B cell (primary cell): ENCODE measurements at regions not wholly inside any gene's neighbourhood (a gene's known extent, or its start where the extent isn't known, plus 50 kb on each side); places are given as distances from the start of the nearest gene placed in this dataset.

ENCODE experiments used
- ATAC-seq: fragments of 200-7000 bp; cut with Tn5 transposase; one replicate; pipeline ENCODE4 v1.10.0; 2021; ENCODE audit warnings: low read depth, mild to moderate bottlenecking, moderate number of reproducible peaks, moderate library complexity
- CTCF ChIA-PET: fragments of 350-600 bp; sonication (Branson Sonifier 250); formaldehyde crosslinking; loops from one replicate; lab custom pipeline; 2021; ENCODE audit warnings: antibody characterized with exemption, inconsistent platforms; lab: Charles Lee
- POLR2A ChIA-PET: fragments of 350-600 bp; sonication (Branson Sonifier 250); formaldehyde crosslinking; loops from one replicate; lab custom pipeline; 2021; ENCODE audit warnings: antibody characterized with exemption; lab: Charles Lee
- DNase-seq: peaks from one replicate; pipeline ENCODE4 v3.0.0; 2013
- H2AFZ ChIP-seq: 2 replicates; pipeline ENCODE4 v1.6.1; 2012; ENCODE audit warnings: mild to moderate bottlenecking, low read depth, low read length; ENCODE audit not compliant: insufficient read depth, poor library complexity, severe bottlenecking
- H3K27ac ChIP-seq, 2 donors: 1 replicate in 1 of 2; 2 replicates in 1 of 2; pipeline ENCODE4 v1.5.1; 2012 to 2013; ENCODE audit warnings: low read length in 2 of 2, mild to moderate bottlenecking in 2 of 2, moderate library complexity in 1 of 2
- H3K27me3 ChIP-seq, 4 experiments: fragments of 200-600 bp in 1 of 4; sonication (generic) in 1 of 4; replicated peaks in 1 of 4; 1 replicate in 2 of 4; 2 replicates in 2 of 4; pipeline versions ENCODE4 v1.6.1 to v1.7.0; 2013 to 2016; ENCODE audit warnings: low read length in 3 of 4, mild to moderate bottlenecking in 2 of 4, mixed read lengths in 1 of 4, moderate library complexity in 1 of 4; ENCODE audit not compliant: insufficient read depth in 4 of 4, control insufficient read depth in 3 of 4; ENCODE audit errors: control extremely low read depth in 1 of 4
- H3K36me3 ChIP-seq, 2 experiments: replicated peaks in 1 of 2; 1 replicate in 1 of 2; 2 replicates in 1 of 2; pipeline versions ENCODE4 v1.6.1 to v1.7.1; 2013; ENCODE audit warnings: low read length in 1 of 2; ENCODE audit not compliant: insufficient read depth in 2 of 2, control insufficient read depth in 1 of 2; ENCODE audit errors: control extremely low read depth in 1 of 2, extremely low read depth in 1 of 2
- H3K4me1 ChIP-seq, 2 donors: fragments of 200-600 bp in 1 of 2; sonication (generic) in 1 of 2; 1 replicate in 1 of 2; 2 replicates in 1 of 2; pipeline versions ENCODE4 v1.5.1 to v1.6.1; 2013 to 2017; ENCODE audit warnings: low read length in 2 of 2; ENCODE audit not compliant: control insufficient read depth in 2 of 2, insufficient read depth in 2 of 2
- H3K4me2 ChIP-seq: replicated peaks from 2 replicates; pipeline ENCODE3; 2012; ENCODE audit warnings: mild to moderate bottlenecking, low read depth, low read length; ENCODE audit not compliant: poor library complexity, severe bottlenecking
- H3K4me3 ChIP-seq, 5 experiments: fragments of 200-600 bp in 1 of 5; sonication (generic) in 1 of 5; 1 replicate in 3 of 5; 2 replicates in 2 of 5; pipeline versions ENCODE4 v1.5.1 to v1.7.0; 2011 to 2016; ENCODE audit warnings: low read length in 4 of 5, mild to moderate bottlenecking in 4 of 5, low read depth in 2 of 5, control low read depth in 1 of 5, moderate library complexity in 1 of 5; ENCODE audit not compliant: insufficient read depth in 1 of 5; ENCODE audit errors: control extremely low read depth in 1 of 5, extremely low read depth in 1 of 5
- H3K79me2 ChIP-seq: fragments of 200-600 bp; sonication (generic); one replicate; pipeline ENCODE4 v1.6.0; 2016; ENCODE audit warnings: low read length; ENCODE audit not compliant: control insufficient read depth, insufficient read depth
- H3K9ac ChIP-seq: fragments of 200-600 bp; sonication (generic); 2 replicates; pipeline ENCODE4 v1.6.1; 2017; ENCODE audit warnings: mild to moderate bottlenecking, low read length, moderate library complexity
- H3K9me3 ChIP-seq, 3 donors: one replicate each; pipeline versions ENCODE4 v1.6.1 to v1.7.1; 2013; ENCODE audit warnings: low read length in 2 of 3; ENCODE audit not compliant: control insufficient read depth in 2 of 3, insufficient read depth in 1 of 3; ENCODE audit errors: control extremely low read depth in 1 of 3
- H4K20me1 ChIP-seq: 2 replicates; pipeline ENCODE4 v1.6.0; 2012; ENCODE audit warnings: mild to moderate bottlenecking, low read length; ENCODE audit not compliant: insufficient read depth, control insufficient read depth, poor library complexity, severe bottlenecking
- H3K27ac Mint-ChIP-seq: one replicate; pipeline ENCODE4 v1.8.0; 2021; ENCODE audit warnings: mixed read lengths
- H3K27me3 Mint-ChIP-seq: one replicate; pipeline ENCODE4 v1.8.0; 2021; ENCODE audit warnings: mixed read lengths
- H3K4me1 Mint-ChIP-seq: one replicate; pipeline ENCODE4 v1.8.0; 2021; ENCODE audit warnings: mixed read lengths
- H3K4me3 Mint-ChIP-seq: one replicate; pipeline ENCODE4 v1.8.0; 2021; ENCODE audit warnings: mixed read lengths
- H3K9me3 Mint-ChIP-seq: one replicate; pipeline ENCODE4 v1.8.0; 2022; ENCODE audit warnings: mixed read lengths; ENCODE audit not compliant: insufficient read depth
- CTCF ChIP-seq: fragments of 200-600 bp; IDR thresholded peaks from one replicate; pipeline ENCODE4 v1.8.0; 2022; ENCODE audit warnings: antibody characterized with exemption, mild to moderate bottlenecking
- EZH2 ChIP-seq: IDR thresholded peaks from 2 replicates; pipeline ENCODE4 v1.6.1; 2012; ENCODE audit warnings: borderline replicate concordance, low read depth, mild to moderate bottlenecking, moderate library complexity, low read length; ENCODE audit not compliant: insufficient read depth, poor library complexity, severe bottlenecking
- WGBS: methylation state at CpG from one replicate; pipeline ENCODE4 v1.1.5; 2013; ENCODE audit warnings: missing lambda C conversion rate; ENCODE audit not compliant: insufficient coverage; 5-methylcytosine and 5-hydroxymethylcytosine counted together
- intact Hi-C: fragments of 100-400 bp; cut with micrococcal nuclease; formaldehyde crosslinking; loops from one replicate; pipeline ENCODE4 v1.10.0; 2022

GRCh38 chr12:115412831-115413230 is 728.9 kb upstream of the TBX3 start:
- no peaks in the 10 kb centered on the region for H3K27me3 ChIP-seq
- Mint-ChIP-seq H3K9me3 (peaks cover 2% of the 10 kb centered on the region), H3K27me3 (no peaks in the 10 kb centered on the region), H3K27ac (no peak overlapping the region), H3K4me1 (no peaks in the 10 kb centered on the region), H3K4me3 (no peak overlapping the region)
- no peaks in the 10 kb centered on the region for H4K20me1 ChIP-seq
- intact Hi-C loops: no loop called here
- no peak overlapping the region for H3K9ac ChIP-seq
- WGBS: no CpG with 5 or more reads among the region's 3 CpGs
- ChIA-PET POLR2A (no interaction called here), CTCF (no interaction called here)
- DNase-seq (no peak), ATAC-seq (no peak)
- H3K4me2 ChIP-seq: no peak overlapping the region
- no peaks in the 10 kb centered on the region for H3K9me3 ChIP-seq
- H3K4me1 ChIP-seq: no peaks in the 10 kb centered on the region
- TF ChIP-seq EZH2 (no peak), CTCF (no peak)
- no peaks in the 10 kb centered on the region for H3K79me2 ChIP-seq
- no peak overlapping the region for H2AFZ ChIP-seq
- H3K4me3 ChIP-seq: no peak overlapping the region
- no peaks in the 10 kb centered on the region for H3K36me3 ChIP-seq
- H3K27ac ChIP-seq: no peak overlapping the region

GRCh38 chr12:115411121-115411520 is 727.1 kb upstream of the TBX3 start:
- Mint-ChIP-seq H3K4me3 (no peak overlapping the region), H3K27ac (no peak overlapping the region), H3K27me3 (no peaks in the 10 kb centered on the region), H3K4me1 (no peaks in the 10 kb centered on the region), H3K9me3 (no peaks in the 10 kb centered on the region)
- DNase-seq (no peak), ATAC-seq (no peak)
- 60% methylated on average over 7 of the region's 7 CpGs for WGBS
- H3K79me2 ChIP-seq: no peaks in the 10 kb centered on the region
- H3K4me2 ChIP-seq: no peak overlapping the region
- no peak overlapping the region for H2AFZ ChIP-seq
- H3K9ac ChIP-seq: no peak overlapping the region
- H3K36me3 ChIP-seq: no peaks in the 10 kb centered on the region
- H3K27ac ChIP-seq: no peak overlapping the region
- no peaks in the 10 kb centered on the region for H4K20me1 ChIP-seq
- no peaks in the 10 kb centered on the region for H3K4me1 ChIP-seq
- ChIA-PET POLR2A (no interaction called here), CTCF (no interaction called here)
- H3K27me3 ChIP-seq: no peaks in the 10 kb centered on the region
- intact Hi-C loops: no loop called here
- peaks cover 0 to 3% (median 0%) of the 10 kb centered on the region in 3 donors for H3K9me3 ChIP-seq
- TF ChIP-seq CTCF: no peak
- no peak for TF ChIP-seq EZH2
- H3K4me3 ChIP-seq: no peak overlapping the region
